BLaER1 treated with 17β-estradiol and CSF1 and Interleukin-3, amounts not matched to agents 10 nM and 100 nM (cell line): ENCODE measurements at regions not wholly inside any gene's neighbourhood (a gene's known extent, or its start where the extent isn't known, plus 50 kb on each side); places are given as distances from the start of the nearest gene placed in this dataset.
"Not testable (repeated sequence)": the region's sequence is repeated elsewhere in the genome, so short reads cannot be mapped to it uniquely, and the experiment has no call there.

ENCODE experiments used
- H3K27ac ChIP-seq, 11 experiments: shearing (Covaris generic); formaldehyde crosslinking; 2 replicates each; pipeline ENCODE4 v1.8.1; 2022
- H3K27me3 ChIP-seq, 11 experiments: shearing (Covaris generic); formaldehyde crosslinking; 2 replicates each; pipeline ENCODE4 v1.8.1; 2022
- H3K36me3 ChIP-seq, 11 experiments: shearing (Covaris generic); formaldehyde crosslinking; 2 replicates each; pipeline ENCODE4 v1.8.1; 2022
- H3K4me1 ChIP-seq, 10 experiments: shearing (Covaris generic); formaldehyde crosslinking; 2 replicates each; pipeline ENCODE4 v1.8.1; 2022
- H3K4me2 ChIP-seq, 11 experiments: shearing (Covaris generic); formaldehyde crosslinking; 2 replicates each; pipeline ENCODE4 v1.8.1; 2022
- H3K4me3 ChIP-seq, 10 experiments: shearing (Covaris generic); formaldehyde crosslinking; 2 replicates each; pipeline ENCODE4 v1.8.1; 2022
- H3K9ac ChIP-seq, 11 experiments: shearing (Covaris generic); formaldehyde crosslinking; 2 replicates each; pipeline ENCODE4 v1.8.1; 2022
- H3K9me3 ChIP-seq, 11 experiments: shearing (Covaris generic); formaldehyde crosslinking; replicated peaks in 1 of 11; 2 replicates each; pipeline ENCODE4 v1.8.1; 2022
- H4K20me1 ChIP-seq, 11 experiments: shearing (Covaris generic); formaldehyde crosslinking; 2 replicates each; pipeline ENCODE4 v1.8.1; 2022
- Cebpa-rat ChIP-seq, 11 experiments: shearing (Covaris generic); IDR thresholded peaks; 2 replicates each; pipeline ENCODE4 v1.8.1; 2022

GRCh38 chr5:130397132-130397531 lies 492.9 kb downstream of the CHSY3 start:
- H3K36me3 ChIP-seq = no peaks in the 10 kb centered on the region
- no peak overlapping the region for H3K4me3 ChIP-seq
- no peaks in the 10 kb centered on the region for H3K4me1 ChIP-seq
- no peak overlapping the region for H3K4me2 ChIP-seq
- H3K27ac ChIP-seq = no peak overlapping the region
- H3K27me3 ChIP-seq = no peaks in the 10 kb centered on the region
- H3K9ac ChIP-seq = no peak overlapping the region
- no peak for TF ChIP-seq Cebpa-rat (IDR thresholded peaks at IDR 0.05)
- H4K20me1 ChIP-seq = no peaks in the 10 kb centered on the region
- peaks cover 0 to 4% (median 0%) of the 10 kb centered on the region in 11 experiments; a peak in 1 of 22 replicates for H3K9me3 ChIP-seq

- H3K27me3 ChIP-seq, H3K27ac ChIP-seq, H3K9me3 ChIP-seq, H4K20me1 ChIP-seq, H3K4me2 ChIP-seq, H3K36me3 ChIP-seq, H3K4me1 ChIP-seq, H3K4me3 ChIP-seq, H3K9ac ChIP-seq: not testable (repeated sequence)
Measured at GRCh38 chr5:130391727-130392264, 487.5 kb downstream of the CHSY3 start.

- Histone ChIP-seq H3K36me3 (no peaks in the 10 kb centered on the region), H3K9ac (no peak overlapping the region), H3K27ac (no peak overlapping the region), H4K20me1 (no peaks in the 10 kb centered on the region), H3K4me2 (no peak overlapping the region), H3K4me3 (no peak overlapping the region), H3K9me3 (no peaks in the 10 kb centered on the region), H3K4me1 (no peaks in the 10 kb centered on the region), H3K27me3 (no peaks in the 10 kb centered on the region)
- no peak for TF ChIP-seq Cebpa-rat (IDR thresholded peaks at IDR 0.05)
Measured at GRCh38 chr5:130386155-130386554, 481.9 kb downstream of the CHSY3 start.

- Histone ChIP-seq H3K27me3 (no peaks in the 10 kb centered on the region), H3K27ac (no peak overlapping the region), H4K20me1 (no peaks in the 10 kb centered on the region), H3K4me3 (no peak overlapping the region), H3K4me1 (no peaks in the 10 kb centered on the region), H3K36me3 (no peaks in the 10 kb centered on the region), H3K9ac (no peak overlapping the region), H3K9me3 (no peaks in the 10 kb centered on the region), H3K4me2 (no peak overlapping the region)
- TF ChIP-seq Cebpa-rat (IDR thresholded peaks at IDR 0.05) = no peak
Measured at GRCh38 chr5:130385656-130386055, 481.4 kb downstream of the CHSY3 start.

GRCh38 chr5:130365956-130366355 lies 461.7 kb downstream of the CHSY3 start:
- Histone ChIP-seq H3K27me3 (no peaks in the 10 kb centered on the region), H3K4me2 (no peak overlapping the region), H3K36me3 (no peaks in the 10 kb centered on the region), H3K27ac (no peak overlapping the region), H3K4me1 (no peaks in the 10 kb centered on the region), H3K9me3 (no peaks in the 10 kb centered on the region), H3K4me3 (no peak overlapping the region), H3K9ac (no peak overlapping the region), H4K20me1 (no peaks in the 10 kb centered on the region)
- no peak for TF ChIP-seq Cebpa-rat (IDR thresholded peaks at IDR 0.05)

- TF ChIP-seq Cebpa-rat (IDR thresholded peaks at IDR 0.05) = no peak
- no peaks in the 10 kb centered on the region for H3K36me3 ChIP-seq
- no peak overlapping the region for H3K4me3 ChIP-seq
- no peak overlapping the region for H3K4me2 ChIP-seq
- no peaks in the 10 kb centered on the region for H3K4me1 ChIP-seq
- H3K9me3 ChIP-seq = no peaks in the 10 kb centered on the region
- no peaks in the 10 kb centered on the region for H3K27me3 ChIP-seq
- H3K27ac ChIP-seq = no peak overlapping the region
- H3K9ac ChIP-seq = no peak overlapping the region
- H4K20me1 ChIP-seq = no peaks in the 10 kb centered on the region
Measured at GRCh38 chr5:130350131-130350530, 445.9 kb downstream of the CHSY3 start.

GRCh38 chr5:130337179-130337888 lies 433.1 kb downstream of the CHSY3 start:
- Histone ChIP-seq H3K4me2 (no peak overlapping the region), H3K36me3 (no peaks in the 10 kb centered on the region), H3K27me3 (no peaks in the 10 kb centered on the region), H3K4me1 (no peaks in the 10 kb centered on the region), H4K20me1 (no peaks in the 10 kb centered on the region), H3K9ac (no peak overlapping the region), H3K4me3 (no peak overlapping the region), H3K27ac (no peak overlapping the region), H3K9me3 (no peaks in the 10 kb centered on the region)
- TF ChIP-seq Cebpa-rat (IDR thresholded peaks at IDR 0.05) = no peak

- no peak overlapping the region for H3K4me2 ChIP-seq
- H3K36me3 ChIP-seq = no peaks in the 10 kb centered on the region
- H3K4me3 ChIP-seq = no peak overlapping the region
- no peaks in the 10 kb centered on the region for H3K4me1 ChIP-seq
- H3K27ac ChIP-seq = no peak overlapping the region
- H3K27me3 ChIP-seq = no peaks in the 10 kb centered on the region
- H3K9me3 ChIP-seq = peaks cover 5 to 18% (median 8%) of the 10 kb centered on the region in 11 experiments; a peak in 20 of 22 replicates
- no peak overlapping the region for H3K9ac ChIP-seq
- TF ChIP-seq Cebpa-rat (IDR thresholded peaks at IDR 0.05) = no peak
- no peaks in the 10 kb centered on the region for H4K20me1 ChIP-seq
Measured at GRCh38 chr5:130335117-130335516, 430.9 kb downstream of the CHSY3 start.

GRCh38 chr5:130333089-130333488 lies 428.8 kb downstream of the CHSY3 start:
- Histone ChIP-seq H3K36me3 (no peaks in the 10 kb centered on the region), H3K27ac (no peak overlapping the region), H3K4me1 (no peaks in the 10 kb centered on the region), H4K20me1 (no peaks in the 10 kb centered on the region), H3K9me3 (peaks cover 12 to 39% (median 20%) of the 10 kb centered on the region in 11 experiments; a peak in 21 of 22 replicates), H3K4me3 (no peak overlapping the region), H3K4me2 (no peak overlapping the region), H3K9ac (no peak overlapping the region), H3K27me3 (no peaks in the 10 kb centered on the region)
- no peak for TF ChIP-seq Cebpa-rat (IDR thresholded peaks at IDR 0.05)

GRCh38 chr5:130331332-130331731 lies 427.1 kb downstream of the CHSY3 start:
- Histone ChIP-seq H3K9ac (no peak overlapping the region), H3K27me3 (no peaks in the 10 kb centered on the region), H3K4me2 (no peak overlapping the region), H3K36me3 (no peaks in the 10 kb centered on the region), H4K20me1 (no peaks in the 10 kb centered on the region), H3K4me3 (no peak overlapping the region), H3K4me1 (no peaks in the 10 kb centered on the region), H3K27ac (no peak overlapping the region), H3K9me3 (peaks cover 12 to 42% (median 24%) of the 10 kb centered on the region in 11 experiments; a peak in 21 of 22 replicates)
- no peak for TF ChIP-seq Cebpa-rat (IDR thresholded peaks at IDR 0.05)
